Stimulated activated naive CD8-positive, alpha-beta T cell treated with anti-CD3 and anti-CD28 coated beads, Interleukin-15, Interleukin-2, amounts not matched to agents 100 ng/mL and 50 ng/mL, for 24 hours (primary cell): ENCODE measurements at regions not wholly inside any gene's neighbourhood (a gene's known extent, or its start where the extent isn't known, plus 50 kb on each side); places are given as distances from the start of the nearest gene placed in this dataset.
"Not testable (repeated sequence)": the region's sequence is repeated elsewhere in the genome, so short reads cannot be mapped to it uniquely, and the experiment has no call there.

Experiments
- H3K27ac Mint-ChIP-seq: one replicate; pipeline ENCODE4 v1.8.0; 2021; ENCODE audit warnings: mild to moderate bottlenecking, mixed read lengths
- H3K27me3 Mint-ChIP-seq: one replicate; pipeline ENCODE4 v1.8.0; 2021; ENCODE audit warnings: mixed read lengths
- H3K36me3 Mint-ChIP-seq: one replicate; pipeline ENCODE4 v1.8.0; 2021; ENCODE audit warnings: low read depth, mixed read lengths
- H3K4me1 Mint-ChIP-seq: one replicate; pipeline ENCODE4 v1.8.0; 2021; ENCODE audit warnings: low read depth, mixed read lengths
- H3K4me3 Mint-ChIP-seq: one replicate; pipeline ENCODE4 v1.8.0; 2021; ENCODE audit warnings: mild to moderate bottlenecking, mixed read lengths
- H3K9me3 Mint-ChIP-seq: one replicate; pipeline ENCODE4 v1.8.0; 2021; ENCODE audit warnings: mixed read lengths

- Mint-ChIP-seq H3K4me1 (no peaks in the 10 kb centered on the region), H3K9me3 (peaks cover 4% of the 10 kb centered on the region), H3K27ac (no peak overlapping the region), H3K27me3 (no peaks in the 10 kb centered on the region), H3K36me3 (no peaks in the 10 kb centered on the region), H3K4me3 (no peak overlapping the region)
Observed at GRCh38 chr5:153223376-153223775, 267.1 kb upstream of the GRIA1 start.

GRCh38 chr5:153224651-153225050 is 265.8 kb upstream of the GRIA1 start:
- Mint-ChIP-seq H3K27ac (no peak overlapping the region), H3K9me3 (peaks cover 6% of the 10 kb centered on the region)

GRCh38 chr5:153233933-153234332 is 256.5 kb upstream of the GRIA1 start:
- no peak overlapping the region for H3K27ac Mint-ChIP-seq

More at GRCh38 chr5:153224651-153225050, 265.8 kb upstream of the GRIA1 start:
- no peak overlapping the region for H3K4me3 Mint-ChIP-seq
- no peaks in the 10 kb centered on the region for H3K4me1 Mint-ChIP-seq
- no peaks in the 10 kb centered on the region for H3K36me3 Mint-ChIP-seq
- H3K27me3 Mint-ChIP-seq = no peaks in the 10 kb centered on the region

GRCh38 chr5:153236319-153236718 is 254.2 kb upstream of the GRIA1 start:
- Mint-ChIP-seq H3K27ac (no peak overlapping the region), H3K9me3 (peaks cover 8% of the 10 kb centered on the region), H3K27me3 (no peaks in the 10 kb centered on the region), H3K4me3 (no peak overlapping the region), H3K4me1 (no peaks in the 10 kb centered on the region), H3K36me3 (no peaks in the 10 kb centered on the region)

More at GRCh38 chr5:153233933-153234332, 256.5 kb upstream of the GRIA1 start:
- Mint-ChIP-seq H3K4me1 (no peaks in the 10 kb centered on the region), H3K9me3 (peaks cover 12% of the 10 kb centered on the region), H3K4me3 (no peak overlapping the region), H3K36me3 (no peaks in the 10 kb centered on the region), H3K27me3 (no peaks in the 10 kb centered on the region)

- no peaks in the 10 kb centered on the region for H3K36me3 Mint-ChIP-seq
- H3K4me1 Mint-ChIP-seq = no peaks in the 10 kb centered on the region
Observed at GRCh38 chr5:153237671-153238332, 252.7 kb upstream of the GRIA1 start.

GRCh38 chr5:153257381-153257780 is 233.1 kb upstream of the GRIA1 start:
- Mint-ChIP-seq H3K27me3 (no peaks in the 10 kb centered on the region), H3K27ac (no peak overlapping the region), H3K4me3 (no peak overlapping the region), H3K9me3 (peaks cover 5% of the 10 kb centered on the region), H3K36me3 (no peaks in the 10 kb centered on the region), H3K4me1 (no peaks in the 10 kb centered on the region)

More at GRCh38 chr5:153237671-153238332, 252.7 kb upstream of the GRIA1 start:
- Mint-ChIP-seq H3K9me3 (peaks cover 8% of the 10 kb centered on the region), H3K27ac (no peak overlapping the region), H3K4me3 (no peak overlapping the region), H3K27me3 (no peaks in the 10 kb centered on the region)

GRCh38 chr5:153258469-153258868 is 232.0 kb upstream of the GRIA1 start:
- H3K9me3 Mint-ChIP-seq = peaks cover under 1% of the 10 kb centered on the region
- no peaks in the 10 kb centered on the region for H3K36me3 Mint-ChIP-seq
- H3K4me1 Mint-ChIP-seq = no peaks in the 10 kb centered on the region
- H3K4me3 Mint-ChIP-seq = no peak overlapping the region
- no peaks in the 10 kb centered on the region for H3K27me3 Mint-ChIP-seq
- no peak overlapping the region for H3K27ac Mint-ChIP-seq

- no peak overlapping the region for H3K27ac Mint-ChIP-seq
- H3K9me3 Mint-ChIP-seq = peaks cover 4% of the 10 kb centered on the region
Observed at GRCh38 chr5:153267506-153267905, 223.0 kb upstream of the GRIA1 start.

GRCh38 chr5:153275695-153276094 is 214.8 kb upstream of the GRIA1 start:
- H3K4me1 Mint-ChIP-seq = no peaks in the 10 kb centered on the region

More at GRCh38 chr5:153267506-153267905, 223.0 kb upstream of the GRIA1 start:
- no peaks in the 10 kb centered on the region for H3K27me3 Mint-ChIP-seq
- no peaks in the 10 kb centered on the region for H3K4me1 Mint-ChIP-seq
- no peaks in the 10 kb centered on the region for H3K36me3 Mint-ChIP-seq
- no peak overlapping the region for H3K4me3 Mint-ChIP-seq

GRCh38 chr5:153276151-153276550 is 214.3 kb upstream of the GRIA1 start:
- no peaks in the 10 kb centered on the region for H3K36me3 Mint-ChIP-seq
- H3K27ac Mint-ChIP-seq = no peak overlapping the region
- no peaks in the 10 kb centered on the region for H3K4me1 Mint-ChIP-seq
- H3K27me3 Mint-ChIP-seq = no peaks in the 10 kb centered on the region
- peaks cover 9% of the 10 kb centered on the region for H3K9me3 Mint-ChIP-seq
- H3K4me3 Mint-ChIP-seq = no peak overlapping the region

More at GRCh38 chr5:153275695-153276094, 214.8 kb upstream of the GRIA1 start:
- no peak overlapping the region for H3K4me3 Mint-ChIP-seq
- peaks cover 11% of the 10 kb centered on the region for H3K9me3 Mint-ChIP-seq
- H3K27me3 Mint-ChIP-seq = no peaks in the 10 kb centered on the region
- H3K27ac Mint-ChIP-seq = no peak overlapping the region
- H3K36me3 Mint-ChIP-seq = no peaks in the 10 kb centered on the region

- H3K36me3 Mint-ChIP-seq, H3K27ac Mint-ChIP-seq, H3K27me3 Mint-ChIP-seq, H3K9me3 Mint-ChIP-seq, H3K4me1 Mint-ChIP-seq, H3K4me3 Mint-ChIP-seq: not testable (repeated sequence)
Observed at GRCh38 chr5:153296251-153296844, 194.1 kb upstream of the GRIA1 start.

GRCh38 chr5:153299891-153300290 is 190.6 kb upstream of the GRIA1 start:
- peaks cover 4% of the 10 kb centered on the region for H3K36me3 Mint-ChIP-seq
- no peak overlapping the region for H3K4me3 Mint-ChIP-seq
- no peaks in the 10 kb centered on the region for H3K4me1 Mint-ChIP-seq
- peaks cover 3% of the 10 kb centered on the region for H3K9me3 Mint-ChIP-seq
- no peaks in the 10 kb centered on the region for H3K27me3 Mint-ChIP-seq
- H3K27ac Mint-ChIP-seq = no peak overlapping the region

GRCh38 chr5:153308282-153308681 is 182.2 kb upstream of the GRIA1 start:
- Mint-ChIP-seq H3K9me3 (peaks cover 18% of the 10 kb centered on the region), H3K27ac (no peak overlapping the region), H3K27me3 (no peaks in the 10 kb centered on the region), H3K36me3 (no peaks in the 10 kb centered on the region), H3K4me3 (no peak overlapping the region), H3K4me1 (no peaks in the 10 kb centered on the region)

- Mint-ChIP-seq H3K36me3 (no peaks in the 10 kb centered on the region), H3K4me3 (no peak overlapping the region), H3K27me3 (no peaks in the 10 kb centered on the region), H3K9me3 (peaks cover 4% of the 10 kb centered on the region), H3K4me1 (no peaks in the 10 kb centered on the region), H3K27ac (no peak overlapping the region)
Observed at GRCh38 chr5:153318556-153318955, 171.9 kb upstream of the GRIA1 start.

GRCh38 chr5:153321478-153321877 is 169.0 kb upstream of the GRIA1 start:
- Mint-ChIP-seq H3K4me1 (no peaks in the 10 kb centered on the region), H3K27me3 (no peaks in the 10 kb centered on the region), H3K27ac (no peak overlapping the region), H3K4me3 (no peak overlapping the region), H3K36me3 (no peaks in the 10 kb centered on the region), H3K9me3 (no peaks in the 10 kb centered on the region)

- Mint-ChIP-seq H3K9me3 (peaks cover 3% of the 10 kb centered on the region), H3K27me3 (peaks cover 5% of the 10 kb centered on the region), H3K27ac (no peak overlapping the region), H3K4me3 (no peak overlapping the region), H3K36me3 (no peaks in the 10 kb centered on the region), H3K4me1 (no peaks in the 10 kb centered on the region)
Observed at GRCh38 chr5:153340139-153340538, 150.3 kb upstream of the GRIA1 start.
